Brain microvascular endothelial cell (primary cell): ENCODE measurements at regions not wholly inside any gene's neighbourhood (a gene's known extent, or its start where the extent isn't known, plus 50 kb on each side); places are given as distances from the start of the nearest gene placed in this dataset.
A peak's percentile ranks its signal among the peaks of the same experiment; 100 is the strongest.

Experiments
- DNase-seq: peaks from one replicate; pipeline ENCODE4 v3.0.0-alpha.2; 2020
- H3K27ac ChIP-seq: fragments of 250-450 bp; sonication (Bioruptor Pico); 2 replicates; pipeline ENCODE4 v1.5.1; 2020; ENCODE audit warnings: mild to moderate bottlenecking, moderate library complexity
- H3K27me3 ChIP-seq: fragments of 250-450 bp; sonication (Bioruptor Pico); replicated peaks from 2 replicates; pipeline ENCODE4 v1.5.1; 2020; ENCODE audit warnings: mild to moderate bottlenecking
- H3K36me3 ChIP-seq: fragments of 250-450 bp; sonication (Bioruptor Pico); replicated peaks from 2 replicates; pipeline ENCODE4 v1.5.1; 2020; ENCODE audit warnings: mild to moderate bottlenecking
- H3K4me3 ChIP-seq: 2 replicates; pipeline ENCODE4 v1.5.1; 2011; ENCODE audit warnings: low read depth, mild to moderate bottlenecking, control low read depth, low read length, moderate library complexity
- in situ Hi-C: cut with HindIII; loops from 2 replicates; pipeline ENCODE4 v1.10.0; 2017; ENCODE audit warnings: low sequenced_read_pairs, low pct_ligation_motif_present
- TF ChIP-seq, protein P1 (sequence below): IDR thresholded peaks from 2 replicates; pipeline ENCODE4 v1.5.1; 2011; ENCODE audit warnings: low read depth, mild to moderate bottlenecking, moderate library complexity, low read length, control low read depth, inconsistent platforms; ENCODE audit errors: missing control alignments

DNA sequence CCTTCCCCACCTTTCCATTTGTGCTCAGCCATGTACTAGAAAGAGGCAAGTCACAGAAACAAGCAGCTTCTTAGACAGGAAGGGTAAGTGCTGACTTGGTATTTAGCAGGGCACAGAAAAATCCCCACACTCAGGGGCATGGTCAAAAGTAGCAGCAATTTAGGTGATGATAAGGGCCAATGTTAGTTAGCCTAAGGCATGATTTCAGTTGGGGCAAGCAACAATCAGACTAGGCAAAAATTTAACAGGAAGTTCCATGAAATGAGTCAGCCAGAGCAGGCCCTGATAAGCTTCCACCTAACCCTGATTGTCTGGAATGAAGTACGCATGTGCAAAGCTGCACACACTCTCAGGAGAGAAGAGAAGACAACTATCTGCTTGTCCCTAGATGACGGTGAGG is 423.4 kb upstream of the UBE2E2 start:
- no peaks in the 10 kb centered on the region for H3K27me3 ChIP-seq
- no peaks in the 10 kb centered on the region for H3K36me3 ChIP-seq
- DNase-seq = peak; percentile 57
- H3K4me3 ChIP-seq = no peak overlapping the region
- no peak overlapping the region for H3K27ac ChIP-seq
- in situ Hi-C loops = no loop called here
- TF ChIP-seq, protein P1, sequence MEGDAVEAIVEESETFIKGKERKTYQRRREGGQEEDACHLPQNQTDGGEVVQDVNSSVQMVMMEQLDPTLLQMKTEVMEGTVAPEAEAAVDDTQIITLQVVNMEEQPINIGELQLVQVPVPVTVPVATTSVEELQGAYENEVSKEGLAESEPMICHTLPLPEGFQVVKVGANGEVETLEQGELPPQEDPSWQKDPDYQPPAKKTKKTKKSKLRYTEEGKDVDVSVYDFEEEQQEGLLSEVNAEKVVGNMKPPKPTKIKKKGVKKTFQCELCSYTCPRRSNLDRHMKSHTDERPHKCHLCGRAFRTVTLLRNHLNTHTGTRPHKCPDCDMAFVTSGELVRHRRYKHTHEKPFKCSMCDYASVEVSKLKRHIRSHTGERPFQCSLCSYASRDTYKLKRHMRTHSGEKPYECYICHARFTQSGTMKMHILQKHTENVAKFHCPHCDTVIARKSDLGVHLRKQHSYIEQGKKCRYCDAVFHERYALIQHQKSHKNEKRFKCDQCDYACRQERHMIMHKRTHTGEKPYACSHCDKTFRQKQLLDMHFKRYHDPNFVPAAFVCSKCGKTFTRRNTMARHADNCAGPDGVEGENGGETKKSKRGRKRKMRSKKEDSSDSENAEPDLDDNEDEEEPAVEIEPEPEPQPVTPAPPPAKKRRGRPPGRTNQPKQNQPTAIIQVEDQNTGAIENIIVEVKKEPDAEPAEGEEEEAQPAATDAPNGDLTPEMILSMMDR = no peak

DNA sequence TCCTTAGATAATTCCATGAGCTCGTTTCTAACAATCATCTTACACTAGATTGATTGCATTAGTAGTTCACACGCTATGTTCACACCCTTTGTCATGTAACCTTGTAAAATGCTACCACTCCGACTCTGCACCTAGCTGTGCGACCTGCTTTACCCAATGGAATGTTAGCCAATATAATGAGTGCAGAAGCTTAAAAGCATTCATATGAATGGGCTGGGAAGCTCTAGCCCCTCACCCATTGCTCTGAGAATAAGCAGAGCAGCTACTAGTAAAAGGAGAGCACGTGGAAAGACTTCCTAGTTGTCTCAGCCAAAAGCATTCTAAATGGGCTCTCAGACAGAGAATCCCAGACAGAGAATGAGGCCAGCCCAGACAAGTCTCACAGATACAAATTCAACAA is 410.6 kb upstream of the UBE2E2 start:
- H3K27ac ChIP-seq = no peak overlapping the region
- in situ Hi-C loops = no loop called here
- DNase-seq = no peak
- no peak overlapping the region for H3K4me3 ChIP-seq
- TF ChIP-seq, protein P1 = no peak
- H3K27me3 ChIP-seq = no peaks in the 10 kb centered on the region
- no peaks in the 10 kb centered on the region for H3K36me3 ChIP-seq

DNA sequence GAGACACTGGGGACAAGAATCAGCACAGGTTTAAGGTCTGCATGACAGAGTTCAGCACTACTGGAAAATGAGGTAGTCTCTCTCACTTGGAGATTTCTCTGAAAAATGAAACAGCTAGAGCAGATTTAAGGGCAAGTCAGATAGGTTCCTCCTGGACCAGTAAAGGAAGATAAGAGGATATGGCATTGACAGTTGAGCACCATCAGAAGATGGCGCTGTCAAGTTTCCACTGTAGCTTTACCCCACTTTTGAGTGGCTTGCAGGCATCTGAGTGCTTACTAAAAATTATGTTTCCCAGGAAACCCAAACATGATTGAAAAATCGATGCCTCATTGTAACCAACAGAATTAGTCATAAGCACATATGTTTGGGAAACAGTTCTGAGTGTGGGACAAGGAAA is 407.2 kb upstream of the UBE2E2 start:
- no peak overlapping the region for H3K4me3 ChIP-seq
- in situ Hi-C loops = no loop called here
- H3K27ac ChIP-seq = no peak overlapping the region
- DNase-seq = no peak
- H3K27me3 ChIP-seq = no peaks in the 10 kb centered on the region
- TF ChIP-seq, protein P1 = no peak
- no peaks in the 10 kb centered on the region for H3K36me3 ChIP-seq

DNA sequence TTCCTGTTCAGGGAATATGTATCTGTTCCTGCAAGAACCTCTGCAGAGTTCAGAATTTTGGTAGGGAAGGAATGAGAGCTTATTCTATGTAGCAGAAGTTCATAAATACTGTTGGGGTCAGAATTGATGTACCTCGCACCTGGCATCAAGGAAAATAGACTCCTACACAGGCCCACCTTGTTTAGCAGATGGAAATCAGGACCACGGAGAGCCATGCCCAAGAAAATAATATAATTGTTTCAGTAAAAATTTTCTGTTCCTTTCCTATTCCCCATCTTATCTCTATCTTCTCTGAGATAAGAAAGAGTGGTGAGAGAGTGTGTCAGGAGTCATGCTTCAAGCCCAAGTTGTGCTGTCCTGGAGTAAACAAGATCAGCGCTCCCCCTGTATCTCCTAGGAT is 404.7 kb upstream of the UBE2E2 start:
- in situ Hi-C loops = no loop called here
- Histone ChIP-seq H3K27ac (no peak overlapping the region), H3K4me3 (no peak overlapping the region), H3K36me3 (no peaks in the 10 kb centered on the region), H3K27me3 (no peaks in the 10 kb centered on the region)
- TF ChIP-seq, protein P1 = no peak
- no peak for DNase-seq

DNA sequence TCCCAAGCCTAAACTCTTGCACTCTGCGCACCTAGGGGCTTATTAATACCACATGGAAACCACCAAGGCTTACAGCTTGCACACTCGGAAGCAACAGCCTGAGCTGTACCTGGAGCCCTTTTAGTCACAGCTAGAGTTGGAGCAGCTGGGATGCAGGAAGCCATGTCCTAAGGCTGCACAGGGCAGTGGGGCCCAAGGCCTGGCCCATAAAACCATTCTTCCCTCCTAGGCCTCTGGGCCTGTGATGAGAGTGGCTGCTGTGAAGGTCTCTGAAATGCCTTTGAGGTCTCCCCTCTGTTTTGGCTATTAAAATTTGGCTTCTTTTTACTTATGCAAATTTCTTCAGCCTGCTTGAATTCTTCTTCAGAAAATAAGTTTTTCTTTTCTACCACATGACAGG is 383.9 kb upstream of the UBE2E2 start:
- no peaks in the 10 kb centered on the region for H3K36me3 ChIP-seq
- in situ Hi-C loops = no loop called here
- H3K27me3 ChIP-seq = no peaks in the 10 kb centered on the region
- H3K4me3 ChIP-seq = no peak overlapping the region
- TF ChIP-seq, protein P1 = no peak
- no peak overlapping the region for H3K27ac ChIP-seq
- no peak for DNase-seq

DNA sequence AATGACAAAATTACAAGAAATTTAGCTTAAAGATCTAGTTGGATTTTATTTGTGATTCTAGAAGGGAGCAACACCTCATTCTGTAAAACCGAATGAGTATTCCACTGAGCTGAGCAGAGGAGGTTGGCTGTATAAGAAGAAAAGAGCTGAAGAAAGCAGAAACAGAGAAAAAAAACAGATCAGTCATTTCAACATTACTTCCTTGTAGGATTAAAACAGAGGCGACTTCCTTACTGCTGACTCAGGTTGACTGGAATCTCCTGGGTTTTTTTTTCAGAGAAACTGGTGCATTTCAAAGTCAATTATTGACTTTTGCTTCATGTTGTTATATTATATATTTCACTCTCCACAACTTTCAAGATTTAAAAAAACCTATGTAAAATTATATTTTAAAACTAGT is 368.1 kb upstream of the UBE2E2 start:
- no peaks in the 10 kb centered on the region for H3K36me3 ChIP-seq
- peak; percentile 4 for DNase-seq
- in situ Hi-C loops = no loop called here
- TF ChIP-seq, protein P1 = no peak
- H3K27ac ChIP-seq = no peak overlapping the region
- no peak overlapping the region for H3K4me3 ChIP-seq
- no peaks in the 10 kb centered on the region for H3K27me3 ChIP-seq
